ENCODE measurements at regions not wholly inside any gene's neighbourhood (a gene's known extent, or its start where the extent isn't known, plus 50 kb on each side); places are given as distances from the start of the nearest gene placed in this dataset.
A peak's percentile ranks its signal among the peaks of the same experiment; 100 is the strongest.

DNA sequence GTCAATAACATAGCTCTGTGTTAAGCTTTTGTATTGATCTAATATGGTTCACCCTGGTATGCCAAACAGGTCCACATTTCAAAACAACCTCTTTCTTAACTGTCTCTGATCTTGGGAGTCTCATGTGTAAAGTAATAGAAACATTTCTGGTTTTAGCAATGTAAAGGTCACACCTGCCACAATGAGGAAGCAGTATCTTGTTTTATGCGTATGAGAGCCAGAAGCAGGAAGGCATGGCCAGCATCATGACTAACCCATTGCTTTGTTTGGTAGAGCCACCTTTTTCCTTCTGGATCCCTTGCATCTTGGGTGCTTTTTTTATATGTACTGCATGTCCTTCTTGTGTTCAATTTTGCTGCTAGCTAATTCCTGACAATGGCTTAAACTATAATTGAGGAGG is 411.3 kb upstream of the SEMA3C start:
- CTCF ChIA-PET: interaction anchor here (0.6 kb wide), 1 partner anchor 114 kb away, joined by 3 read pairs; no protein-coding TSS in a partner anchor
- no peaks in the 10 kb centered on the region for H3K4me1 Mint-ChIP-seq (ENCODE audit: low read depth, unreplicated experiment)
- no peaks in the 10 kb centered on the region for H3K27me3 Mint-ChIP-seq (ENCODE audit: unreplicated experiment)
- H3K27ac Mint-ChIP-seq (ENCODE audit: unreplicated experiment): no peak overlapping the region
- no peaks in the 10 kb centered on the region for H3K36me3 Mint-ChIP-seq (ENCODE audit: insufficient read depth, unreplicated experiment)
- intact Hi-C loops (cut with micrococcal nuclease; ENCODE audit: unreplicated experiment): no loop called here
- no TSS peak for BruUV-seq (replicated peaks)
- no peak overlapping the region for H3K4me3 Mint-ChIP-seq (ENCODE audit: low read depth, unreplicated experiment)
- DNase-seq: peak; percentile 6
- TF ChIP-seq, protein P1, sequence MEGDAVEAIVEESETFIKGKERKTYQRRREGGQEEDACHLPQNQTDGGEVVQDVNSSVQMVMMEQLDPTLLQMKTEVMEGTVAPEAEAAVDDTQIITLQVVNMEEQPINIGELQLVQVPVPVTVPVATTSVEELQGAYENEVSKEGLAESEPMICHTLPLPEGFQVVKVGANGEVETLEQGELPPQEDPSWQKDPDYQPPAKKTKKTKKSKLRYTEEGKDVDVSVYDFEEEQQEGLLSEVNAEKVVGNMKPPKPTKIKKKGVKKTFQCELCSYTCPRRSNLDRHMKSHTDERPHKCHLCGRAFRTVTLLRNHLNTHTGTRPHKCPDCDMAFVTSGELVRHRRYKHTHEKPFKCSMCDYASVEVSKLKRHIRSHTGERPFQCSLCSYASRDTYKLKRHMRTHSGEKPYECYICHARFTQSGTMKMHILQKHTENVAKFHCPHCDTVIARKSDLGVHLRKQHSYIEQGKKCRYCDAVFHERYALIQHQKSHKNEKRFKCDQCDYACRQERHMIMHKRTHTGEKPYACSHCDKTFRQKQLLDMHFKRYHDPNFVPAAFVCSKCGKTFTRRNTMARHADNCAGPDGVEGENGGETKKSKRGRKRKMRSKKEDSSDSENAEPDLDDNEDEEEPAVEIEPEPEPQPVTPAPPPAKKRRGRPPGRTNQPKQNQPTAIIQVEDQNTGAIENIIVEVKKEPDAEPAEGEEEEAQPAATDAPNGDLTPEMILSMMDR (IDR thresholded peaks at IDR 0.05; ENCODE audit: unreplicated experiment): no peak
- H3K9me3 Mint-ChIP-seq (ENCODE audit: low read depth, unreplicated experiment): peaks cover 2% of the 10 kb centered on the region

DNA sequence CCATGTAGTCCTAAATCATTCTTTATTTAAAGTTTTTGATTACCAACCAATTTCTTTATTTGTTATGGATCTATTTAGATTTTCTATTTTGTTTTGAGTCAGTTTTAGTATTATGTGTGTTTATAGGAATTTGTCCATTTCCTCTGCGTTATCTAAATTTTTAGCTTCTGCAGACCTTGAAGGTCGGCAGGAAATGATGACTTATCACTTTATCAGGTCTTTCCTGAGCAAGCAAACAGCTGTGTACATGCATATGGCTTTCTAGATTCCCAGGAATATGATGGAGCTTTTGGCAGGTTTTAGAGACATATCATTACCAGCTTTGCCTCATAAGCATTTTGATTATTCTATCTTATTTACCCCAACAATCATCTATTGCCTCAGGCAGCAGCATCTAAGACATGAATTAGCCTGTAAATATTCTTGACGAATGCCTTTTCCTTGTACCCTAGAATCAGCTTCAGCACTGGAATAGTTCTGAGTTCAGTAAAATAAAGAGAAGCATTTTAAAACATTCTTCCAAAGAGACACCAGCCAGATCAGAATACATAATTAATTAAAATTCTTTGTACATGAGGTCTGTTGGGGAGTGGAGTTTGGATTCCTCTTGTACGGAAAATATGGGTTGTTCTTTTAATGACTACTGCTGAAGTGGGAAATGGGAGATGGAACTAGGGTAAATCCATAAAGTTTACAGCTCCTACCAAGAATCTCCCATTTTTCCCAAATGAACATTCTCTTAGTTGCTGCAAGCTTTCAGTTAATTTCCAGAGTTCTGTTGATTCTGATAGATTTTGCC is 408.8 kb upstream of the SEMA3C start:
- no peaks in the 10 kb centered on the region for H3K9me3 Mint-ChIP-seq (ENCODE audit: low read depth, unreplicated experiment)
- DNase-seq: no peak
- no peaks in the 10 kb centered on the region for H3K36me3 Mint-ChIP-seq (ENCODE audit: insufficient read depth, unreplicated experiment)
- BruUV-seq (replicated peaks): no TSS peak
- CTCF ChIA-PET: no interaction called here
- peaks cover 3% of the 10 kb centered on the region for H3K4me1 Mint-ChIP-seq (ENCODE audit: low read depth, unreplicated experiment)
- no peak overlapping the region for H3K27ac Mint-ChIP-seq (ENCODE audit: unreplicated experiment)
- TF ChIP-seq, protein P1 (IDR thresholded peaks at IDR 0.05; ENCODE audit: unreplicated experiment): no peak
- no peak overlapping the region for H3K4me3 Mint-ChIP-seq (ENCODE audit: low read depth, unreplicated experiment)
- no peaks in the 10 kb centered on the region for H3K27me3 Mint-ChIP-seq (ENCODE audit: unreplicated experiment)
- intact Hi-C loops (cut with micrococcal nuclease; ENCODE audit: unreplicated experiment): no loop called here

DNA sequence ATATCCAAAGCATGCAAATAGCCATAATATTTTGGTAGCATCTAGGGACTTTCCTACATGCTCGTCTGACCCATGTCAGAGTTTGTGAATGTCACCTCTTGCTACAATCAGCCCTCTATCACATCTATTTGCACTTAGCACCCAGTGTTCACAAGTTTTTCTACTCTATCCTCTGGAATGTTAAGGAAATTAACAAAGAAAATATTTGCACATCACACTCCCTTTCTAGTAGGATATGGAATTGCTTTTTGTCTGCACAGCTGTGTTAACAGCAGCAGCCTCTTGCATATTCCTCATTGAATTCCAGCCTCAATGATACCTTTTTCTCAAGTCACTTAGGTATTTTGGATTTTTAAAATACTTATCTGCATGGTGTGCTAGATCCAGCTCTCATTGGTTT is 403.1 kb upstream of the SEMA3C start:
- Mint-ChIP-seq H3K36me3 (ENCODE audit: insufficient read depth, unreplicated experiment) (no peaks in the 10 kb centered on the region), H3K4me3 (ENCODE audit: low read depth, unreplicated experiment) (no peak overlapping the region), H3K27ac (ENCODE audit: unreplicated experiment) (no peak overlapping the region), H3K4me1 (ENCODE audit: low read depth, unreplicated experiment) (peaks cover 11% of the 10 kb centered on the region), H3K9me3 (ENCODE audit: low read depth, unreplicated experiment) (no peaks in the 10 kb centered on the region), H3K27me3 (ENCODE audit: unreplicated experiment) (no peaks in the 10 kb centered on the region)
- no peak for DNase-seq
- TF ChIP-seq, protein P1 (IDR thresholded peaks at IDR 0.05; ENCODE audit: unreplicated experiment): no peak
- no TSS peak for BruUV-seq (replicated peaks)
- CTCF ChIA-PET: no interaction called here
- intact Hi-C loops (cut with micrococcal nuclease; ENCODE audit: unreplicated experiment): no loop called here

DNA sequence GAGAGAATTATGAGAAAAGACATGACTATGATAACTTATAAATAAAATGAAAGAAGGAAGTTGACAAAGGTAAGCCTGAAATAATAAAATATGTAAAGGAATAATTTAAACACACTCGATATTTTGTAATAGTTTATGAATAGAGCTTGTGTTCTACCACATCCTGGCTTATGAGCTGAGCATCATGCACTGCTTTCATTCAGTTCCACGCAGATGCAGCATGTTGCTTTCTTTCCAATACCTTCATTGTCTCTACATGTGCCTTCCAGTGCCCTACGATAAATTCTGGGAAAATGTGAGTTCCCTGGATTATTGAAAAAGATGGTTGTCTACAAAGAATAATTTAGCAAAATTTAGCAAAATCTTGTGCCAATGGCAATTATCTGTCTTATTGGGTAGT is 398.9 kb upstream of the SEMA3C start:
- no peaks in the 10 kb centered on the region for H3K27me3 Mint-ChIP-seq (ENCODE audit: unreplicated experiment)
- H3K4me3 Mint-ChIP-seq (ENCODE audit: low read depth, unreplicated experiment): no peak overlapping the region
- DNase-seq: no peak
- intact Hi-C loops (cut with micrococcal nuclease; ENCODE audit: unreplicated experiment): no loop called here
- CTCF ChIA-PET: no interaction called here
- TF ChIP-seq, protein P1 (IDR thresholded peaks at IDR 0.05; ENCODE audit: unreplicated experiment): no peak
- no peak overlapping the region for H3K27ac Mint-ChIP-seq (ENCODE audit: unreplicated experiment)
- no peaks in the 10 kb centered on the region for H3K36me3 Mint-ChIP-seq (ENCODE audit: insufficient read depth, unreplicated experiment)
- no TSS peak for BruUV-seq (replicated peaks)
- H3K4me1 Mint-ChIP-seq (ENCODE audit: low read depth, unreplicated experiment): peaks cover 15% of the 10 kb centered on the region
- H3K9me3 Mint-ChIP-seq (ENCODE audit: low read depth, unreplicated experiment): no peaks in the 10 kb centered on the region

All from Calu3 (cell line).